ENCODE measurements at regions not wholly inside any gene's neighbourhood (a gene's known extent, or its start where the extent isn't known, plus 50 kb on each side); places are given as distances from the start of the nearest gene placed in this dataset.

DNA sequence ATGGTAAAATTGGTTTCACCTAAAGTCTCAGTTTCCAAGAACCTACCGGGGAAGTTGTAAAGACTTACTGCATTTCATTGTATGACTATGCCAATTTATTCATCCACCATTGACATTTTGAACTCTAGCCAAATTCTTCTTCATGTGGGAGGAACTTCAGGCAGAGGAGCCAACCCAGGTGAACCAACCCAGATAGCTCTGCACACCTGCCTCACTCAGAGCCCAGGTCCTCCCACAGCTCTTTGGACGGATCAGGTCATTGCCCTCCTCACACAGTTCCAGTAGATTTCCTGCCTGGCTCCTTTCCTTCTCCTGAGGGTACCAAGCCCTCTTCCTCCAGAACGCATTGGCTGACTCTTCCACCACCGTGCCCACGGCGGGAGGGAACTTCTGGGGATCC lies 121.7 kb downstream of the DTL start:
- TF ChIP-seq, protein P1, sequence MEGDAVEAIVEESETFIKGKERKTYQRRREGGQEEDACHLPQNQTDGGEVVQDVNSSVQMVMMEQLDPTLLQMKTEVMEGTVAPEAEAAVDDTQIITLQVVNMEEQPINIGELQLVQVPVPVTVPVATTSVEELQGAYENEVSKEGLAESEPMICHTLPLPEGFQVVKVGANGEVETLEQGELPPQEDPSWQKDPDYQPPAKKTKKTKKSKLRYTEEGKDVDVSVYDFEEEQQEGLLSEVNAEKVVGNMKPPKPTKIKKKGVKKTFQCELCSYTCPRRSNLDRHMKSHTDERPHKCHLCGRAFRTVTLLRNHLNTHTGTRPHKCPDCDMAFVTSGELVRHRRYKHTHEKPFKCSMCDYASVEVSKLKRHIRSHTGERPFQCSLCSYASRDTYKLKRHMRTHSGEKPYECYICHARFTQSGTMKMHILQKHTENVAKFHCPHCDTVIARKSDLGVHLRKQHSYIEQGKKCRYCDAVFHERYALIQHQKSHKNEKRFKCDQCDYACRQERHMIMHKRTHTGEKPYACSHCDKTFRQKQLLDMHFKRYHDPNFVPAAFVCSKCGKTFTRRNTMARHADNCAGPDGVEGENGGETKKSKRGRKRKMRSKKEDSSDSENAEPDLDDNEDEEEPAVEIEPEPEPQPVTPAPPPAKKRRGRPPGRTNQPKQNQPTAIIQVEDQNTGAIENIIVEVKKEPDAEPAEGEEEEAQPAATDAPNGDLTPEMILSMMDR (IDR thresholded peaks at IDR 0.05): no peak
- TF ChIP-seq POLR2A (IDR thresholded peaks at IDR 0.05): no peak
